Liver (tissue), 3 donors: ENCODE measurements at regions not wholly inside any gene's neighbourhood (a gene's known extent, or its start where the extent isn't known, plus 50 kb on each side); places are given as distances from the start of the nearest gene placed in this dataset.

Source experiments
- CTCF ChIP-seq: fragments of 150-350 bp; IDR thresholded peaks from 2 replicates; pipeline ENCODE4 v1.5.1; 2017; ENCODE audit warnings: improper control_type of control experiment, low read depth, low read length; ENCODE audit not compliant: missing input control
- JUND ChIP-seq, 2 donors: IDR thresholded peaks; 2 replicates each; pipeline ENCODE4 v1.6.1; 2016; ENCODE audit warnings: antibody characterized with exemption in 2 of 2
- REST ChIP-seq: IDR thresholded peaks from 2 replicates; pipeline ENCODE4 v1.6.1; 2016; ENCODE audit warnings: antibody characterized with exemption, mild to moderate bottlenecking
- donor health status: healthy.
- donor health status: healthy.

GRCh38 chr1:218811497-218811896 lies 362.2 kb upstream of the LYPLAL1 start:
- TF ChIP-seq CTCF: no peak
- no peak for TF ChIP-seq JUND (IDR thresholded peaks at IDR 0.05)
- TF ChIP-seq REST: no peak
